Heart right ventricle (tissue), 16 donors: ENCODE measurements at regions not wholly inside any gene's neighbourhood (a gene's known extent, or its start where the extent isn't known, plus 50 kb on each side); places are given as distances from the start of the nearest gene placed in this dataset.

Experiments used
- ATAC-seq, 8 donors: fragments of 200-7000 bp; cut with Tn5 transposase; one replicate each; pipeline ENCODE4 v1.9.1; 2020; ENCODE audit warnings: mild to moderate bottlenecking in 8 of 8, moderate library complexity in 8 of 8, moderate number of reproducible peaks in 1 of 8
- DNase-seq, 2 donors: peaks; one replicate each; pipeline ENCODE4 v3.0.0-alpha.2; 2020
- H3K27ac ChIP-seq, 10 donors: fragments of 200-600 bp; sonication (generic) in 2 of 10; one replicate each; pipeline versions ENCODE4 v1.5.0 to v1.8.0; 2020 to 2022; ENCODE audit warnings: mild to moderate bottlenecking in 3 of 10
- H3K27me3 ChIP-seq, 7 donors: fragments of 200-600 bp; one replicate each; pipeline ENCODE4 v1.8.0; 2021 to 2022; ENCODE audit warnings: mild to moderate bottlenecking in 2 of 7
- H3K36me3 ChIP-seq, 9 donors: fragments of 200-600 bp; sonication (generic) in 1 of 9; one replicate each; pipeline versions ENCODE4 v1.5.0 to v1.8.0; 2020 to 2022; ENCODE audit warnings: mild to moderate bottlenecking in 2 of 9
- H3K4me1 ChIP-seq, 9 donors: fragments of 200-600 bp; sonication (generic) in 1 of 9; one replicate each; pipeline versions ENCODE4 v1.5.0 to v1.8.0; 2020 to 2022; ENCODE audit warnings: mild to moderate bottlenecking in 4 of 9
- H3K4me3 ChIP-seq, 10 donors: fragments of 200-600 bp; sonication (generic) in 2 of 10; one replicate each; pipeline versions ENCODE4 v1.5.0 to v1.8.0; 2020 to 2022; ENCODE audit warnings: mild to moderate bottlenecking in 7 of 10, moderate library complexity in 2 of 10
- H3K9me3 ChIP-seq, 11 donors: fragments of 200-600 bp in 10 of 11; sonication (generic) in 2 of 11; one replicate each; pipeline versions ENCODE4 v1.5.0 to v1.8.0; 2013 to 2022; ENCODE audit warnings: mild to moderate bottlenecking in 2 of 11, control low read depth in 1 of 11, moderate library complexity in 1 of 11
- CTCF ChIP-seq, 9 donors: fragments of 200-600 bp; sonication (generic) in 2 of 9; IDR thresholded peaks; one replicate each; pipeline versions ENCODE4 v1.5.0 to v1.8.0; 2021 to 2022; ENCODE audit warnings: antibody characterized with exemption in 9 of 9, mild to moderate bottlenecking in 5 of 9, moderate library complexity in 1 of 9
- WGBS, 2 donors: extraction: QIAGEN DNeasy Blood & Tissue Kit; methylation state at CpG; one replicate each; pipeline ENCODE4 v1.1.7; 2013; ENCODE audit warnings: inconsistent platforms in 1 of 2; 5-methylcytosine and 5-hydroxymethylcytosine counted together
- intact Hi-C, 10 donors: fragments of 100-400 bp; cut with DNase I; formaldehyde crosslinking; loops; one replicate each; pipeline versions ENCODE4 v1.11.1 to v1.14.2; 2022
- donor health status: Arrhythmogenic right ventricular cardiomyopathy.
- donor health status: ischemic (EF 13 %, LVEDD 7.1; RV severe dilation, severe dysfunction).
- donor health status: healthy with polysubstance abuse.
- donor health status: DM: no; HTN: yes; CAD: no.
- donor health status: DM: no; HTN: no; CAD: no.
- donor health status: ischemic (EF 25% LVEDD 6.9; RV normal size, moderate dysfunction).
- donor health status: ischemic (EF 25% LVEDD 5.7; RV mildly dilated, moderate dysfunction).
- donor health status: healthy.
- donor health status: DM: yes; HTN: yes; CAD: no.
- donor health status: Ischemic cardiomyopathy.
- donor health status: ischemic (EF 35%, LVEDD 5.7; RV mildly dilated, moderate dysfunction).
- donor health status: nonischemic (EF 11% LVEDD 7.7; RV severe dilation, severe dysfunction).
- donor health status: DM: yes; HTN: yes; CAD: no.
- donor health status: PGD.
- donor health status: ischemic (EF 29% LVEDD 5.4; RV normal size, mild dysfunction).
- donor health status: nonischemic (EF 23%, LVEDD 6.1; RV moderate dilation, normal function).

DNA sequence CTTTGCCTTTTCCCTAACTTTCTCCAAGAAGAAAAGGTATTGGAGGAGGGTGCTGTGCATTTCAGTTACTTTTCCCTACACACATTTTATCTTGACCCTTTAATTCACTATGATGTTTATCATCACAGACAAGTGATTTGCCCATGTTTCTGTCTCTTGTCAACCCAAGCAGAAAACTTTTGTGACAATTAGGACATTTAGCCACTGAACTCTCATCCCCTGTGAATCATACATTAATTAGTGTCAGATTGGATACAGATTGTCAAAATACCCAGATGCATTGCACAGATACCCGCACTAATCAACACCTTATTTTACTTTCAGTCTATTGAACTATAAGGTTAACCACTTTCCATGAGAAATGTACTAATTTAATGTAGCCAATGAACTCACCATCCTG lies 912.9 kb downstream of the SORCS1 start:
- ATAC-seq (no peak), DNase-seq (no peak)
- no peak for TF ChIP-seq CTCF (IDR thresholded peaks at IDR 0.05)
- Histone ChIP-seq H3K27ac (no peak overlapping the region), H3K27me3 (no peaks in the 10 kb centered on the region), H3K9me3 (no peaks in the 10 kb centered on the region), H3K4me3 (no peak overlapping the region), H3K36me3 (no peaks in the 10 kb centered on the region), H3K4me1 (no peaks in the 10 kb centered on the region)
- 90 to 94% methylated on average over 1 of the region's 1 CpG for WGBS, 2 donors
- intact Hi-C loops, result no loop called here

GRCh38 chr10:106242301-106242700 lies 922.2 kb downstream of the SORCS1 start:
- H3K27ac ChIP-seq, result no peak overlapping the region
- no peak overlapping the region for H3K4me3 ChIP-seq
- no peaks in the 10 kb centered on the region for H3K36me3 ChIP-seq
- no peaks in the 10 kb centered on the region for H3K4me1 ChIP-seq
- intact Hi-C loops, result no loop called here
- no peak for TF ChIP-seq CTCF (IDR thresholded peaks at IDR 0.05)
- peaks cover 0 to 3% (median 0%) of the 10 kb centered on the region in 11 donors for H3K9me3 ChIP-seq
- ATAC-seq (no peak), DNase-seq (no peak)
- 44 to 57% methylated on average over 7 of the region's 7 CpGs for WGBS, 2 donors
- no peaks in the 10 kb centered on the region for H3K27me3 ChIP-seq

GRCh38 chr10:106226828-106227227 lies 937.7 kb downstream of the SORCS1 start:
- intact Hi-C loops, result no loop called here
- DNase-seq, result no peak
- TF ChIP-seq CTCF (IDR thresholded peaks at IDR 0.05), result no peak
- Histone ChIP-seq H3K36me3 (no peaks in the 10 kb centered on the region), H3K9me3 (peaks cover 0 to 5% (median 0%) of the 10 kb centered on the region in 11 donors), H3K27ac (no peak overlapping the region), H3K27me3 (no peaks in the 10 kb centered on the region), H3K4me3 (no peak overlapping the region), H3K4me1 (no peaks in the 10 kb centered on the region)
- 63 to 65% methylated on average over 2 of the region's 2 CpGs for WGBS, 2 donors
- ATAC-seq, result no peak

GRCh38 chr10:106226142-106226541 lies 938.4 kb downstream of the SORCS1 start:
- 77 to 88% methylated on average over 1 of the region's 1 CpG for WGBS, 2 donors

More at GRCh38 chr10:106226142-106226541, 938.4 kb downstream of the SORCS1 start:
- intact Hi-C loops, result no loop called here
- Histone ChIP-seq H3K36me3 (no peaks in the 10 kb centered on the region), H3K27ac (no peak overlapping the region), H3K27me3 (no peaks in the 10 kb centered on the region), H3K4me3 (no peak overlapping the region), H3K9me3 (peaks cover 0 to 5% (median 0%) of the 10 kb centered on the region in 11 donors), H3K4me1 (no peaks in the 10 kb centered on the region)
- ATAC-seq (no peak), DNase-seq (no peak)
- no peak for TF ChIP-seq CTCF (IDR thresholded peaks at IDR 0.05)
